HAP-1 (cell line): ENCODE measurements at regions not wholly inside any gene's neighbourhood (a gene's known extent, or its start where the extent isn't known, plus 50 kb on each side); places are given as distances from the start of the nearest gene placed in this dataset.

Experiments
- DNase-seq, 2 experiments: peaks; one replicate each; pipeline ENCODE4 v3.0.0-alpha.2; 2016 to 2020; ENCODE audit warnings: low spot score in 2 of 2
- H3K27me3 ChIP-seq: fragments of 250-450 bp; sonication (Bioruptor Pico); 2 replicates; pipeline ENCODE4 v1.5.1; 2020; ENCODE audit warnings: low read depth, mild to moderate bottlenecking, moderate library complexity
- H3K36me3 ChIP-seq: fragments of 250-450 bp; sonication (Bioruptor Pico); replicated peaks from 2 replicates; pipeline ENCODE4 v1.5.1; 2020; ENCODE audit warnings: mild to moderate bottlenecking
- H3K4me1 ChIP-seq: fragments of 250-450 bp; sonication (Bioruptor Pico); 2 replicates; pipeline ENCODE4 v1.5.1; 2020; ENCODE audit warnings: mild to moderate bottlenecking
- H3K4me3 ChIP-seq: fragments of 250-450 bp; sonication (Bioruptor Pico); 2 replicates; pipeline ENCODE4 v1.5.1; 2020; ENCODE audit warnings: mild to moderate bottlenecking, moderate library complexity
- H3K9me3 ChIP-seq: fragments of 250-450 bp; sonication (Bioruptor Pico); 2 replicates; pipeline ENCODE4 v1.5.1; 2020; ENCODE audit warnings: mild to moderate bottlenecking, moderate library complexity
- in situ Hi-C: fragments of 300-500 bp; cut with MboI; formaldehyde crosslinking; loops from 3 replicates; pipeline ENCODE4 v1.14.3; 2020; ENCODE audit warnings: low sequenced_read_pairs, inconsistent platforms, mixed read lengths

DNA sequence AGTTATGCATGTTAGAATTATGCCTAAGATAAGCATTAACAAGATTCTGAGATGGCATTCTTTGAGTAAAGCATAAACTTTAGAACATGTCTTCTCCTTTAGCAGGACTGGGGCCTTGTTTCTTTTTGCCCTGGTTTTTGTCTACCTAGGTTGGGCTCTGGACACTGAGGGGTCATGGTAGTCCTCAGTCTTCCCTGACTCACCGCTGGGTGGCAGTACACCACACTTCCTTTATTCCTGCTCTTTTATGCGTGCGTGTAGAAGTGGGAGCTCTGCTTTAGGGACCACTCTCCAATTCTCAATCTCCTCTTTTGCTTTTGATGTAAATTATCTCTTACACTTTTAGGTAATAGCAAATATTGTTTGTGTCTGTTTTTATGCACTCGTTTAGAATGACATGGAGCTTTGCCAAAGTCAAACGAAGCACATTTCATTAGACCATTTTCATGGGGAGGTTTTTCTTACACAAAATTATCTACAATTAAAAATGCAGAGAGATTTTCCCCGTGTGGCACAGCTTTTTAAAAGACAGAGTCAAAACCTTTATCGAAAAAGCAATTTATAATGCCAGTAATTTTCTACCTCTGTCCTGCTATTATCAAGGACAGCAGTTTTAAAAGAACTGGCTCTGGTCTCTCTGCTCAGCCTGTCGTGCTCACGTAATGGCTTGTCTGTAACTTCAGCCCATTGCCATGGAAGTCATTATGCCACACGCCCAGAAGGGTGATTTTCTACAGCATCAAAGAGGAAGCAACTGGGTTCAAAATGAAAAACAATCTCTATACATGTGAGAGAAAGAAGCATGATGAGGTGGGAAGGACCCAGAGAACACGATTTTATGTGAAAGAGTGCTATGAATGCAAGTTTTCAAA, 413.9 kb downstream of the COG6 start:
- no peaks in the 10 kb centered on the region for H3K27me3 ChIP-seq
- no peaks in the 10 kb centered on the region for H3K9me3 ChIP-seq
- H3K4me3 ChIP-seq: no peak overlapping the region
- DNase-seq: peak; percentile 65 to 86
- peaks cover 12% of the 10 kb centered on the region for H3K4me1 ChIP-seq
- no peaks in the 10 kb centered on the region for H3K36me3 ChIP-seq
- in situ Hi-C loops: no loop called here

DNA sequence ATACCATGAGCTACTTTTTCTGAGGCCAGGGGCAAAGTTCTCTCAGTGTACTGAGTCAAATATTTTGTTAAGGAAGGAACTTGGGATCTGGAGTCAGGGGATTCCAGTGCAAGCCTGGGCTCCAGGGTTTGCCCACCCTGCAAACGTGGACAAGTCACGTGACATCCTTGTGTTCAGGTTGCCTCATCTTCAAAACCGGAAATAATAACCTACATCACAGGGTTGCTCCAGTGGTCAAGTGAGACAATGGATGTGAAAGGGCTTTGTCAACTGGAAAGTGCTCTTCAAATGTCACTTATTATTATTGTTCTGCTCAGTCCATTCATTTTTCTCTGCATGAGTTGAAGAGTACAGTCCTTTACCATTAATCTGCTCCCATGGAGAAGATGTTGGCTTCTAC, 414.9 kb downstream of the COG6 start:
- no peak overlapping the region for H3K4me3 ChIP-seq
- no peak for DNase-seq
- H3K36me3 ChIP-seq: no peaks in the 10 kb centered on the region
- no peaks in the 10 kb centered on the region for H3K27me3 ChIP-seq
- no peaks in the 10 kb centered on the region for H3K9me3 ChIP-seq
- peaks cover 18% of the 10 kb centered on the region for H3K4me1 ChIP-seq
- in situ Hi-C loops: no loop called here

DNA sequence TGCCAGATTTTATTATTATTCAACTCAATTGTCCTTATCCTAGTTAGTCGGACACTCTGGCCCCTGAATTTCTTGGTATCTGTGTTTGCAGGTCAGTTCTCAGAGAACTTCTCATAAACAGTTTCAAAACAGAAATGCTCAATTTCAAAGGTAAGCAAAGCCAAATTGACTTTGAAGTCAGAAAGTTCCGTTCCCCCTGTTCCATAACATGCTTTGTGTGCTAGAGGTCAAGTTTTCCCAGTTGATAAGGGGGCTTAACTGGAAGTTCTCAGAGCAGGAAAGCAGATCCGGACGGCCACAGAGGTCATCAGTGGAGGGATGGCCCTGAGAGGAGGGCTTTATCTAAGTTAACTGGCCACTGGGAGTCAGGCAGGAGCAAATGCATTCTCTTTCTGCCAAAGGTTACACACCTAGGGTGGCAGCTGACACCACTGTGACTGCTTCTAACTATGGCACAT, 417.2 kb downstream of the COG6 start:
- no peaks in the 10 kb centered on the region for H3K27me3 ChIP-seq
- H3K4me1 ChIP-seq: peaks cover 18% of the 10 kb centered on the region
- H3K36me3 ChIP-seq: no peaks in the 10 kb centered on the region
- no peak for DNase-seq
- in situ Hi-C loops: no loop called here
- no peaks in the 10 kb centered on the region for H3K9me3 ChIP-seq
- H3K4me3 ChIP-seq: no peak overlapping the region

DNA sequence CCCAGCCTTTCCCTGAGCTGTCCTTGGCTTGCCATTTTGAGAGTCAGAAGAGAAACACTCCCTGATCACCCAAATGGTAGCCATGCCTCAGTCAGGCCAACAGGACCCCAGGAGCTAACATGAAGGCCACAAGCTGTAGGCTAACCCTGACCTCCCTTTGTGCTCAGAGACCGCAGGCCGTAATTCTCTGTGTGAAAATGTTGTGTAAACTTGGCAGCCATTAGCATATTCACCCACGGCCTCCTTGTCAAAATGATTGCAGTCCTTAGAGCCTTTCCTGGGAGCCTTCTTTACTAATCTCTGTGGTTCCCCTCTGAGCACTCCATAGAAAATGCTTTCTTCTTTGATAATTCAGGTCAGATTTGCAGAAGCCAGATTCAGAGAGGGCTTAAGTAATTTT, 418.9 kb downstream of the COG6 start:
- peak; percentile 36 to 43 for DNase-seq
- Histone ChIP-seq H3K9me3 (no peaks in the 10 kb centered on the region), H3K4me1 (peaks cover 26% of the 10 kb centered on the region), H3K27me3 (no peaks in the 10 kb centered on the region), H3K4me3 (no peak overlapping the region), H3K36me3 (no peaks in the 10 kb centered on the region)
- in situ Hi-C loops: no loop called here

DNA sequence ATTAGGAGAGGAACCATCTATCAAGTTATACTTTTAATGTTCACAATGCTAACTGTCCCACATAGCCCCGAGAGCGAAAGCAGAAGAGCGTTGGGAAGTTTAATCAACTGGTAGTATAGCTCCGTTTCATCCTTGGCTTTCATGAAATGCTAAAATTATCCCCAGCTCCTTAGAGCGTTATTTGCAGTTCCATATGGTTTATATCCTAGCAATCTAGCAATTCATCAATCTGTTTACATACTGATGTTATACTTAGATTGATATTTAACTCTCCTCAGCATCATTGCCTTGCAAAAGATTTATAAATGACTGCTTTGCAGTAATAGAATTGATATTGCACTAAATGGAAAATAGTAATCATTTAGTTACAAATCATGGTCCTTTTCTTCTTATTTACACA, 419.8 kb downstream of the COG6 start:
- no peak overlapping the region for H3K4me3 ChIP-seq
- no peaks in the 10 kb centered on the region for H3K9me3 ChIP-seq
- peaks cover 26% of the 10 kb centered on the region for H3K4me1 ChIP-seq
- in situ Hi-C loops: no loop called here
- no peak for DNase-seq
- H3K36me3 ChIP-seq: no peaks in the 10 kb centered on the region
- H3K27me3 ChIP-seq: no peaks in the 10 kb centered on the region

DNA sequence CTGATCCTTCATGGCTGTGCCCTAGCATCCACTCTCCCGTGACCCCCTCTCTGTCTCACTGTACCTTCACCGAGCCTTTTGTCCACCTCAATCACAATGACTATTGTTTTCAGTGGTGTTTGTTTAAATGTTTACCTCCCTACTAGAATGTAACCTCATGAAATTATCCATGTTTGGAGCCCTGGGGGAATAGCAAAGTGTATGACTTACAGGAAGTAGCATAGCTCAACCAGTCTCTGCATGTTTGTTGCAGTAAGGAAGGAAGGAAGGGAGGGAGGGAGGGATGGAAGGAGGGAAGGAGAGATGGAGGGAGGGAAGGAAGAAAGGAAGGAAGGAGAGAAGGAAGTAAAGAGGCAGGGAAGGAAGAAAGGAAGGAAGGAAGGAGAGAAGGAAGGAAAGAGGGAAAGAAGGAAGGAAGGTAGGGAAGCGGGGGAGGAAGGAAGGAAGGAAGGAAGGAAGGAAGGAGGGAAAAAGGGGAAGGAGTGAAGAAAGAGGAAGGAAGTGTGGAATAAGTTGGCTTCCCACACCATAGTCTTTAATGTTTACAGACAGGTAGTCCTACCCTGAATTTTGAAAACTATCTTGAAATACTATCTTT, 421.4 kb downstream of the COG6 start:
- Histone ChIP-seq H3K27me3 (no peaks in the 10 kb centered on the region), H3K4me1 (peaks cover 26% of the 10 kb centered on the region), H3K36me3 (no peaks in the 10 kb centered on the region), H3K4me3 (no peak overlapping the region), H3K9me3 (no peaks in the 10 kb centered on the region)
- no peak for DNase-seq
- in situ Hi-C loops: no loop called here

DNA sequence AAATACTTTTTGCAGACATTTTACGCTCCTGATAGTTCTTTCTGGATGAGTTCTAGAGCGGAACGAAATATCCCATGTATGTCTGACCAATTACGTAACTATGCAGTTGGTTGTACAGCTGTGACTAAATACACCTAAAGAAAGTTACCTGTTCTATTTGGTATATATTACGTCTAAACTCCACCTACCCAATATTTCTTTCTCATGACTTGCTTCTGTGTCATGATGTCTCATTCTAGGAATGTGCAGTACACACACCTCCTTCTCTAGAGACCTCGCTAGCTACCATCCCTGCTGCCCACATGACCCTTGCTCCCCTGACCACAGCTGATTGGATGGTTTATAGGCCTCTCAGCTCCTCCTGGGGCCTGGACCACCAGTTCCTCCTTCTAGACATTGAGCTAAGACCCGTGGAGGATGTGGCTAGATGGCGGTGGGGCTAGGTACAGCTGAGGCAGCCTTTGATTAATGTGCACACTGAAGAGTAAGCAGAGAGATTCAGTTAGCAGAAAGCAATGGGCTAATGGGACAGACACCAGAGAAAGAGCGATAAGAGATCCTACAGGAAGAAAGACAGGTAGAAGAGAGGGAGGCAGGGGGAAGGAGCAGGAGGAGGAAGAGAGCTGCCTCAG, 422.1 kb downstream of the COG6 start:
- no peaks in the 10 kb centered on the region for H3K36me3 ChIP-seq
- no peak overlapping the region for H3K4me3 ChIP-seq
- no peaks in the 10 kb centered on the region for H3K27me3 ChIP-seq
- no peak for DNase-seq
- H3K4me1 ChIP-seq: peaks cover 26% of the 10 kb centered on the region
- H3K9me3 ChIP-seq: no peaks in the 10 kb centered on the region
- in situ Hi-C loops: no loop called here

DNA sequence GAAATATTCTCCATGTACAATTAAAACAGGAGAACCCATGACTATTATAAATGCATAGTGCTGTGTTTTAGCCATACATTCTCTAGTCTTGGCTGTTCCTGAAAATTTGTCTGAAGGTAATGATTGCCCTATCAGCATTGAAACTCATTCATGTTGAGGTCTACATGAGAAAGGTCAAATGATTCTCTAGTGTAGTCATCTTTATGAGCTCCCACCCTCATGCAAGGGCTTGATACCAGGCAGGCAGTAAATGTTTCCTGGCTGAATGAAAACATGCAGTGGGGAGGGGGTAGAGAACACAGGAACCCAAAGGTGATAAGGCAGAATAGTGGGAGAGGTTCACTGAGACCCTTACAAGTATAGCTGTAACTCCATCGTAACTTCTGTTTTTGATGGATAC, 424.3 kb downstream of the COG6 start:
- Histone ChIP-seq H3K4me3 (no peak overlapping the region), H3K9me3 (no peaks in the 10 kb centered on the region), H3K27me3 (no peaks in the 10 kb centered on the region), H3K4me1 (peaks cover 23% of the 10 kb centered on the region), H3K36me3 (no peaks in the 10 kb centered on the region)
- in situ Hi-C loops: no loop called here
- DNase-seq: no peak

DNA sequence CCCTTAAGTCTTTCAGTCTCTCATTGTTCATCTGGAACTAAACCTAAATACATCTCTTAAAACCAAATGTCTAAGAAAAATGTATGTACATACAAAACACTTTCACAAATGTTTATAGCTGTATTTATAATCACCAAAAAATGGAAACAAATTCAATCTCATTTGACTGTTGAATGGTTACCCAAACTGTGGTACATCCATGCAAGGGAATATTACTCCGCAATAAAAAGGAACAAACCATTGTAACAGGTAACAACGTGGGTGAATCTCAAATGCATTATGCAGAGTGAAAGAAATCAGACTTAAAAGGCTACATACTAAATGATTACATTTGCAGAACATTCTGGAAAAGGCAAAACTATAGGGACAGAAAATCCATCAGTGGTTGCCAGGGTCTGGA, 425.2 kb downstream of the COG6 start:
- Histone ChIP-seq H3K4me3 (no peak overlapping the region), H3K27me3 (no peaks in the 10 kb centered on the region), H3K36me3 (no peaks in the 10 kb centered on the region), H3K9me3 (no peaks in the 10 kb centered on the region), H3K4me1 (peaks cover 26% of the 10 kb centered on the region)
- in situ Hi-C loops: no loop called here
- DNase-seq: no peak

DNA sequence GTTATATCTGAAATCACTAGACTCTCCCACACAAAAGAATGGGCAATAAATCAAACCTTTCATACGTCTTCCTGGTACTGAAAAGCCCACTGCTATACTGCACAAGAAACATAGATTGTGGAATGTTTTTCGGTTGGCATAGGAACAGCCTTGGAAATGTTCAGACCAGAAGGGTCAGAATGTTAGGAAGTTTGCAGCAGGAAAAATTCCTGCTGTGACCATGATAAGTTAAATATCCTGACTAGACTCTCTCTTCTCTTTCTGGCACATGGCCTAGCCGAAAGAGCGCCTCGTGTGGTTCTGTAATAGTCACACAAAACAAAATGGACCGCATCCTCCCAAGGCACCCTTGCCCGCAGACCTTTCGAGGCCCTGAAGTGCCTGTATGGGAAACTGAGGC, 427.2 kb downstream of the COG6 start:
- Histone ChIP-seq H3K9me3 (no peaks in the 10 kb centered on the region), H3K36me3 (no peaks in the 10 kb centered on the region), H3K4me1 (peaks cover 29% of the 10 kb centered on the region), H3K27me3 (no peaks in the 10 kb centered on the region), H3K4me3 (no peak overlapping the region)
- DNase-seq: no peak
- in situ Hi-C loops: no loop called here

DNA sequence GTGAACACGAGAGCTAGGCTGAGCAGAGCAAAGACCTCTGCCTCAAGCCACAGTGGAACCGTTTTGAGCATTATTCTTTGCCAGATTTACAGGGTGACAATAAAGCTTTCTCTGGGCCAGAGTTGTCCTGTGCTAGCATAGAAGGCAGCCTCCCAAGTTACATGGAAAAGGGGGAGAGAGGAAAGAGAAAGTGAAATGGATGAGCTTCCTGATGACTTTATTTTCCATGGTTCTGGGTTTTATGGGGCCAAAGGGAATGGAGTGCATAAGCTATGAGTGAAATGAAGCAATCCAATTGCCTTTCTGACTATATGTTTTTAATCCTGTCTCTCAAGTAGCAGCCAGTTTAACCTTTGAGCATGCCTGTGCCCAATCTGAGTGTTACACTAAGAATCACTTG, 428.4 kb downstream of the COG6 start:
- in situ Hi-C loops: no loop called here

DNA sequence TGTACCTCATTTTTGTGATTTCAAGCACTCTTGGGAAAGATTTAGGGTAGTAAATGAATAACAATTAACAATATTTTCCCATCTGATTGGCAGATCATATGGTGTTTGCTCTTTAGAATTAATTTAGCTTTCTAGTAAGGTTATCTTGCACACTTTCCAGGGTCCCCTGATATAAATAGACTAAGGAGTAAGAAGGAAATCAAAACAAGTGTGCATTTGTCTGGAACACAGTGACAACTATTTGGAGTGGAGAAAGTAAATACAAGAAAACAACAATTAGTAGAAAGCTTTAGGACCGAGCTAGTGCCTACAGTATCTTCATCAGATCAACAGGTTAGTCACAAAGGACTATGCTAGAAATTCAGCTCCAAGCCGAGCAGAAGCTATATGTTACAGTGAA, 429.5 kb downstream of the COG6 start:
- in situ Hi-C loops: no loop called here
- Histone ChIP-seq H3K36me3 (no peaks in the 10 kb centered on the region), H3K9me3 (no peaks in the 10 kb centered on the region), H3K27me3 (no peaks in the 10 kb centered on the region), H3K4me3 (no peak overlapping the region), H3K4me1 (peaks cover 23% of the 10 kb centered on the region)
- no peak for DNase-seq

More for the DNA sequence above, 428.4 kb downstream of the COG6 start:
- no peaks in the 10 kb centered on the region for H3K27me3 ChIP-seq
- no peak overlapping the region for H3K4me3 ChIP-seq
- no peak for DNase-seq
- H3K4me1 ChIP-seq: peaks cover 22% of the 10 kb centered on the region
- no peaks in the 10 kb centered on the region for H3K36me3 ChIP-seq
- H3K9me3 ChIP-seq: no peaks in the 10 kb centered on the region

DNA sequence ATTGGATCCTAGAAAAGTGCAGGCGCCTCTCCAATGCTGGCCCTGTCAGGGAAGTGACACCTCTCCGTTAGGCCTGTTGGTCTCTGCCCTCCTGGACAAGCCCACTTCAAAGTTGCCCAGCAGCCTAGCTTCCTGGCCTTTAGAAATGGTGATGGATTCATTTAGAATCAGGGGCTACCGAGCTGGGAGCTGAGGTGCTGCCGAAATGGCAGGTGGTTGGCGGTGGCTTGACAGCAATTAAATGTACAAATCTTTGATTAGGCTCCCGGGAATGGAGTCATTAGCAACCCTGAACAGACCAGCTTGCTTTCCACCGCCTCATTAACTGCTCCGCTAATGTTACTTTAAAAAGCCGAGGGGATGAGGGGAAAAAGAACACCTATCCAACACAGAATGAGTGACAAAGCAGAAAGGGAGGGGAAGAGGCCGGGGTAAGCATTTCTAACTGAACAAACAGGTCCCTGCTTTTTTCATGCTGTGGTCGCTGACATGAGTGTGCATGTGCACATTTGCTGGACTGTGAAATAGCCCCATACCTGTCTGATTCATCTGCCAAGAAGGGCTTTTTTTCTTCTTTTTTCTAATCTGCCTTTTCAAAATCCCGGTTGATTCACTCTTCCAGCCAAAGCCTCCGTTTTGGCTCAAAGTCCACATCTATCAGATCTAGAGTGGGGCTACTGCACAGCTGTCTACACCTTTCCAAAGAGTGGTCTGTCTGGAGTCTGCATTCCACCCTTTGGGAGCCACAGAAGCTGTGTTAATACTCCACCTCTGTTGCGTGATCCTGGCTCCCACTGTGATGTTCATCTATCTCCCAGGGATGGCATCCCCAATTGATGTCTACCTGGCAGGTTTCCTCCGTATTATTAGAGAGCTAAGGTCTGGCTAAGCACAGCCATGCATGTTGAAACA, 431.9 kb downstream of the COG6 start:
- H3K4me3 ChIP-seq: no peak overlapping the region
- H3K27me3 ChIP-seq: no peaks in the 10 kb centered on the region
- peaks cover 23% of the 10 kb centered on the region for H3K4me1 ChIP-seq
- in situ Hi-C loops: no loop called here
- no peak for DNase-seq
- no peaks in the 10 kb centered on the region for H3K36me3 ChIP-seq
- no peaks in the 10 kb centered on the region for H3K9me3 ChIP-seq
